Mammary epithelial cell (primary cell): ENCODE measurements at regions not wholly inside any gene's neighbourhood (a gene's known extent, or its start where the extent isn't known, plus 50 kb on each side); places are given as distances from the start of the nearest gene placed in this dataset.

ENCODE experiments used
- CTCF ChIP-seq, 2 donors: IDR thresholded peaks in 1 of 2; conservative IDR thresholded peaks in 1 of 2; 2 replicates each; pipeline ENCODE4 v1.5.1; 2011 to 2012; ENCODE audit warnings: inconsistent platforms in 2 of 2, low read length in 2 of 2, mild to moderate bottlenecking in 2 of 2, control low read depth in 1 of 2, low read depth in 1 of 2; ENCODE audit not compliant: insufficient read depth in 1 of 2; ENCODE audit errors: extremely low read depth in 1 of 2
- EZH2 ChIP-seq: IDR thresholded peaks from 2 replicates; pipeline ENCODE4 v1.6.1; 2012; ENCODE audit warnings: low read length, inconsistent platforms, borderline replicate concordance

GRCh38 chr12:87812681-87813080 lies 216.5 kb downstream of the C12orf50 start:
- no peak for TF ChIP-seq CTCF (conservative IDR thresholded peaks at IDR 0.05 in 1 of 2, IDR thresholded peaks at IDR 0.05 in 1 of 2; ENCODE audit: extremely low read depth in 1 of 2, insufficient read depth in 1 of 2, low read depth in 1 of 2, low read length in 2 of 2)
- no peak for TF ChIP-seq EZH2
